DND-41 (cell line): ENCODE measurements at regions not wholly inside any gene's neighbourhood (a gene's known extent, or its start where the extent isn't known, plus 50 kb on each side); places are given as distances from the start of the nearest gene placed in this dataset.

Experiments
- EZH2 ChIP-seq: IDR thresholded peaks from 3 replicates; pipeline ENCODE4 v1.6.1; 2012; ENCODE audit warnings: borderline replicate concordance, low read depth, mild to moderate bottlenecking, moderate library complexity, low read length, inconsistent platforms; ENCODE audit not compliant: severe bottlenecking
- TF ChIP-seq, protein P1 (sequence below): IDR thresholded peaks from 2 replicates; pipeline ENCODE4 v1.5.1; 2012; ENCODE audit warnings: borderline replicate concordance, low read length, moderate library complexity, mild to moderate bottlenecking; ENCODE audit not compliant: poor library complexity, severe bottlenecking; ENCODE audit errors: extremely low read depth

DNA sequence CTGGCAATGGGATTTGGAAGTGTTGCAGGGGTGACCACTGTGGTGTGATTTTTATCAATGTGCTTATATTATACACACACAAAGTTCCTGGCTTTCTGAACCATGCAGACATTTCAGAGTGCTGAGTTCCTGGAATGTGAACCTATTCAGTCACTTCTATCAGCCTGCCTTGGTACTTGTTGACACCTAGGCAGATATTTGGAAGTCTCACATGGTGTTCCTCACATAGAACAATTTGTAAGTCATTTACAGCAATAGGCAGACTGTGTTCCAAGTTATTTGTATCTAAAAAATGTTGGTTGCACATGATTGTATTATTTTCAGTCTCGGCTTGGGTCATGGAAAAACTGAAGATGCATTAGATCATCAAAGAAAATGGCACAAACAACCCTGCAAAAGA, 182.2 kb downstream of the SREK1 start:
- TF ChIP-seq, protein P1, sequence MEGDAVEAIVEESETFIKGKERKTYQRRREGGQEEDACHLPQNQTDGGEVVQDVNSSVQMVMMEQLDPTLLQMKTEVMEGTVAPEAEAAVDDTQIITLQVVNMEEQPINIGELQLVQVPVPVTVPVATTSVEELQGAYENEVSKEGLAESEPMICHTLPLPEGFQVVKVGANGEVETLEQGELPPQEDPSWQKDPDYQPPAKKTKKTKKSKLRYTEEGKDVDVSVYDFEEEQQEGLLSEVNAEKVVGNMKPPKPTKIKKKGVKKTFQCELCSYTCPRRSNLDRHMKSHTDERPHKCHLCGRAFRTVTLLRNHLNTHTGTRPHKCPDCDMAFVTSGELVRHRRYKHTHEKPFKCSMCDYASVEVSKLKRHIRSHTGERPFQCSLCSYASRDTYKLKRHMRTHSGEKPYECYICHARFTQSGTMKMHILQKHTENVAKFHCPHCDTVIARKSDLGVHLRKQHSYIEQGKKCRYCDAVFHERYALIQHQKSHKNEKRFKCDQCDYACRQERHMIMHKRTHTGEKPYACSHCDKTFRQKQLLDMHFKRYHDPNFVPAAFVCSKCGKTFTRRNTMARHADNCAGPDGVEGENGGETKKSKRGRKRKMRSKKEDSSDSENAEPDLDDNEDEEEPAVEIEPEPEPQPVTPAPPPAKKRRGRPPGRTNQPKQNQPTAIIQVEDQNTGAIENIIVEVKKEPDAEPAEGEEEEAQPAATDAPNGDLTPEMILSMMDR = no peak
- no peak for TF ChIP-seq EZH2
